ENCODE measurements at regions not wholly inside any gene's neighbourhood (a gene's known extent, or its start where the extent isn't known, plus 50 kb on each side); places are given as distances from the start of the nearest gene placed in this dataset.

- no peak for FAIRE-seq
Observed at GRCh38 chr4:156193106-156193505, 239.4 kb upstream of the CTSO start.

GRCh38 chr4:156192033-156192432, 238.4 kb upstream of the CTSO start:
- no peak for FAIRE-seq

More at GRCh38 chr4:156193106-156193505, 239.4 kb upstream of the CTSO start:
- peak; percentile 9 for DNase-seq (ENCODE audit: insufficient read length, low spot score)

GRCh38 chr4:156191044-156191781, 237.5 kb upstream of the CTSO start:
- FAIRE-seq: no peak

More at GRCh38 chr4:156192033-156192432, 238.4 kb upstream of the CTSO start:
- no peak for DNase-seq (ENCODE audit: insufficient read length, low spot score)

GRCh38 chr4:156190615-156191014, 236.9 kb upstream of the CTSO start:
- no peak for FAIRE-seq
- peak; percentile 18 for DNase-seq (ENCODE audit: insufficient read length, low spot score)

More at GRCh38 chr4:156191044-156191781, 237.5 kb upstream of the CTSO start:
- DNase-seq (ENCODE audit: insufficient read length, low spot score): no peak

- no peak for DNase-seq (ENCODE audit: insufficient read length, low spot score)
- FAIRE-seq: no peak
Observed at GRCh38 chr4:156188596-156188995, 234.9 kb upstream of the CTSO start.

GRCh38 chr4:156186111-156186510, 232.4 kb upstream of the CTSO start:
- DNase-seq (ENCODE audit: insufficient read length, low spot score) (no peak), FAIRE-seq (no peak)

GRCh38 chr4:156185514-156186055, 231.9 kb upstream of the CTSO start:
- DNase-seq (ENCODE audit: insufficient read length, low spot score) (no peak), FAIRE-seq (no peak)

GRCh38 chr4:156182269-156182668, 228.6 kb upstream of the CTSO start:
- DNase-seq (ENCODE audit: insufficient read length, low spot score): no peak
- FAIRE-seq: no peak

- FAIRE-seq: no peak
- no peak for DNase-seq (ENCODE audit: insufficient read length, low spot score)
Observed at GRCh38 chr4:156177941-156178340, 224.3 kb upstream of the CTSO start.

- FAIRE-seq (no peak), DNase-seq (ENCODE audit: insufficient read length, low spot score) (no peak)
Observed at GRCh38 chr4:156176896-156177295, 223.2 kb upstream of the CTSO start.

GRCh38 chr4:156173937-156174336, 220.3 kb upstream of the CTSO start:
- FAIRE-seq: no peak

GRCh38 chr4:156173486-156173885, 219.8 kb upstream of the CTSO start:
- DNase-seq (ENCODE audit: insufficient read length, low spot score) (no peak), FAIRE-seq (no peak)

More at GRCh38 chr4:156173937-156174336, 220.3 kb upstream of the CTSO start:
- no peak for DNase-seq (ENCODE audit: insufficient read length, low spot score)

GRCh38 chr4:156169861-156170260, 216.2 kb upstream of the CTSO start:
- DNase-seq (ENCODE audit: insufficient read length, low spot score) (no peak), FAIRE-seq (no peak)

GRCh38 chr4:156169011-156169410, 215.3 kb upstream of the CTSO start:
- DNase-seq (ENCODE audit: insufficient read length, low spot score): peak; percentile 25
- peak; percentile 55 for FAIRE-seq

- FAIRE-seq: no peak
Observed at GRCh38 chr4:156168288-156168687, 214.6 kb upstream of the CTSO start.

GRCh38 chr4:156158747-156159146, 205.1 kb upstream of the CTSO start:
- FAIRE-seq: no peak

More at GRCh38 chr4:156168288-156168687, 214.6 kb upstream of the CTSO start:
- no peak for DNase-seq (ENCODE audit: insufficient read length, low spot score)

GRCh38 chr4:156154978-156155377, 201.3 kb upstream of the CTSO start:
- FAIRE-seq: no peak

More at GRCh38 chr4:156158747-156159146, 205.1 kb upstream of the CTSO start:
- DNase-seq (ENCODE audit: insufficient read length, low spot score): no peak

GRCh38 chr4:156146571-156146970, 192.9 kb upstream of the CTSO start:
- FAIRE-seq (no peak), DNase-seq (ENCODE audit: insufficient read length, low spot score) (no peak)

More at GRCh38 chr4:156154978-156155377, 201.3 kb upstream of the CTSO start:
- DNase-seq (ENCODE audit: insufficient read length, low spot score): no peak

GRCh38 chr4:156144961-156145360, 191.3 kb upstream of the CTSO start:
- DNase-seq (ENCODE audit: insufficient read length, low spot score) (no peak), FAIRE-seq (no peak)

- FAIRE-seq (no peak), DNase-seq (ENCODE audit: insufficient read length, low spot score) (no peak)
Observed at GRCh38 chr4:156138781-156139280, 185.2 kb upstream of the CTSO start.

- DNase-seq (ENCODE audit: insufficient read length, low spot score): no peak
- no peak for FAIRE-seq
Observed at GRCh38 chr4:156137679-156138473, 184.2 kb upstream of the CTSO start.

Data from HTR-8/SVneo (cell line).